IMR-90 (cell line): ENCODE measurements at regions not wholly inside any gene's neighbourhood (a gene's known extent, or its start where the extent isn't known, plus 50 kb on each side); places are given as distances from the start of the nearest gene placed in this dataset.

ENCODE experiments used
- ATAC-seq: fragments of 200-7000 bp; cut with Tn5 transposase; 2 replicates; pipeline ENCODE4 v1.9.1; 2020; ENCODE audit warnings: low read depth, mild to moderate bottlenecking, moderate library complexity
- BruUV-seq: library from RNA; stranded (reverse); fragments of 400-500 nt; replicated peaks from 2 replicates; lab custom pipeline; 2021; lab: Mats Ljungman, UMichigan
- CTCF ChIA-PET: fragments of 300-600 bp; formaldehyde crosslinking; extraction: SDS; loops from one replicate; lab custom pipeline; 2021; ENCODE audit warnings: antibody characterized with exemption; lab: Yijun Ruan, JAX
- POLR2A ChIA-PET: fragments of 300-600 bp; sonication (Branson Sonifier 250); formaldehyde crosslinking; loops from one replicate; lab custom pipeline; 2022; ENCODE audit warnings: antibody characterized with exemption; ENCODE audit not compliant: unreplicated experiment; lab: Charles Lee
- DNase-seq: peaks from one replicate; pipeline ENCODE4 v3.0.0; 2013
- H2AFZ ChIP-seq: replicated peaks from 2 replicates; pipeline ENCODE3; 2013; ENCODE audit warnings: low read length, mild to moderate bottlenecking; ENCODE audit not compliant: poor library complexity
- H2AK5ac ChIP-seq: 2 replicates; pipeline ENCODE4 v1.6.1; 2013; ENCODE audit warnings: low read depth, low read length, inconsistent platforms
- H2AK9ac ChIP-seq: replicated peaks from 2 replicates; pipeline ENCODE3; 2013; ENCODE audit warnings: mild to moderate bottlenecking, low read depth, low read length, moderate library complexity; ENCODE audit not compliant: poor library complexity
- H2BK120ac ChIP-seq: 2 replicates; pipeline ENCODE4 v1.6.1; 2013; ENCODE audit warnings: low read depth, low read length, inconsistent platforms
- H2BK15ac ChIP-seq: 3 replicates; pipeline ENCODE4 v1.6.1; 2013; ENCODE audit warnings: low read depth, low read length, inconsistent platforms
- H2BK20ac ChIP-seq: 2 replicates; pipeline ENCODE4 v1.6.1; 2013; ENCODE audit warnings: low read depth, mild to moderate bottlenecking, inconsistent platforms, low read length, moderate library complexity
- H2BK5ac ChIP-seq: 2 replicates; pipeline ENCODE4 v1.6.1; 2013; ENCODE audit warnings: mild to moderate bottlenecking, low read depth, low read length, inconsistent platforms; ENCODE audit not compliant: poor library complexity, severe bottlenecking
- H3K14ac ChIP-seq: replicated peaks from 2 replicates; pipeline ENCODE4 v1.6.1; 2013; ENCODE audit warnings: low read depth, low read length, inconsistent platforms
- H3K18ac ChIP-seq: 2 replicates; pipeline ENCODE4 v1.6.1; 2013; ENCODE audit warnings: low read depth, low read length, control low read depth
- H3K23ac ChIP-seq: 2 replicates; pipeline ENCODE4 v1.6.1; 2013; ENCODE audit warnings: low read depth, low read length, inconsistent platforms
- H3K27ac ChIP-seq: 2 replicates; pipeline ENCODE4 v1.5.1; 2013; ENCODE audit warnings: mild to moderate bottlenecking, control low read depth, low read length; ENCODE audit not compliant: insufficient read depth
- H3K27me3 ChIP-seq: 2 replicates; pipeline ENCODE4 v1.6.1; 2013; ENCODE audit warnings: low read length; ENCODE audit not compliant: control insufficient read depth, insufficient read depth
- H3K36me3 ChIP-seq: 2 replicates; pipeline ENCODE4 v1.6.1; 2013; ENCODE audit warnings: low read length, mixed read lengths; ENCODE audit not compliant: control insufficient read depth, insufficient read depth
- H3K4ac ChIP-seq: 2 replicates; pipeline ENCODE4 v1.6.1; 2013; ENCODE audit warnings: low read depth, low read length, inconsistent platforms
- H3K4me1 ChIP-seq: 2 replicates; pipeline ENCODE4 v1.6.1; 2013; ENCODE audit warnings: low read length, mixed read lengths; ENCODE audit not compliant: control insufficient read depth, insufficient read depth
- H3K4me2 ChIP-seq: 2 replicates; pipeline ENCODE4 v1.6.1; 2013; ENCODE audit warnings: low read depth, mild to moderate bottlenecking, control low read depth, low read length, moderate library complexity
- H3K4me3 ChIP-seq: 2 replicates; pipeline ENCODE4 v1.5.1; 2013; ENCODE audit warnings: low read depth, mild to moderate bottlenecking, control low read depth, low read length, moderate library complexity; ENCODE audit not compliant: insufficient read depth
- H3K56ac ChIP-seq: 2 replicates; pipeline ENCODE4 v1.6.1; 2013; ENCODE audit warnings: low read length, inconsistent platforms; ENCODE audit not compliant: insufficient read depth; ENCODE audit errors: extremely low read depth
- H3K79me1 ChIP-seq, 2 experiments: 2 replicates each; pipeline ENCODE4 v1.6.1; 2013; ENCODE audit warnings: low read length in 2 of 2, inconsistent platforms in 1 of 2, low read depth in 1 of 2
- H3K9ac ChIP-seq: 2 replicates; pipeline ENCODE4 v1.6.1; 2013; ENCODE audit warnings: low read depth, low read length, control low read depth
- H3K9me1 ChIP-seq: 2 replicates; pipeline ENCODE4 v1.6.1; 2013; ENCODE audit warnings: low read length, inconsistent platforms; ENCODE audit not compliant: insufficient read depth
- H3K9me3 ChIP-seq: 2 replicates; pipeline ENCODE4 v1.6.1; 2013; ENCODE audit warnings: low read length; ENCODE audit not compliant: control insufficient read depth, insufficient read depth
- H4K20me1 ChIP-seq: 2 replicates; pipeline ENCODE4 v1.6.1; 2013; ENCODE audit warnings: low read length, inconsistent platforms; ENCODE audit not compliant: insufficient read depth
- H4K5ac ChIP-seq: 2 replicates; pipeline ENCODE4 v1.6.1; 2013; ENCODE audit warnings: mild to moderate bottlenecking, low read depth, low read length, control low read depth
- H4K8ac ChIP-seq, 2 experiments: 2 replicates each; pipeline ENCODE4 v1.6.1; 2013; ENCODE audit warnings: low read depth in 2 of 2, low read length in 2 of 2, control low read depth in 1 of 2, inconsistent platforms in 1 of 2
- H4K91ac ChIP-seq: 2 replicates; pipeline ENCODE4 v1.6.1; 2013; ENCODE audit warnings: low read depth, low read length, inconsistent platforms; ENCODE audit not compliant: insufficient read depth
- BHLHE40 ChIP-seq: fragments of 150-350 bp; IDR thresholded peaks from 2 replicates; pipeline ENCODE4 v1.6.1; 2016; ENCODE audit warnings: mild to moderate bottlenecking, low read depth, low read length
- CHD1 ChIP-seq: IDR thresholded peaks from 2 replicates; pipeline ENCODE4 v1.6.1; 2012; ENCODE audit warnings: low read depth, low read length, improper control_type of control experiment
- MAZ ChIP-seq: IDR thresholded peaks from 2 replicates; pipeline ENCODE4 v1.6.1; 2012; ENCODE audit warnings: low read depth, mild to moderate bottlenecking, low read length, improper control_type of control experiment, moderate library complexity, borderline replicate concordance
- MXI1 ChIP-seq: IDR thresholded peaks from 2 replicates; pipeline ENCODE4 v1.6.1; 2012; ENCODE audit warnings: low read depth, mild to moderate bottlenecking, low read length, moderate library complexity, borderline replicate concordance
- RAD21 ChIP-seq: IDR thresholded peaks from 2 replicates; pipeline ENCODE4 v1.6.1; 2012; ENCODE audit warnings: low read length, improper control_type of control experiment
- RCOR1 ChIP-seq: IDR thresholded peaks from 2 replicates; pipeline ENCODE4 v1.6.1; 2012; ENCODE audit warnings: mild to moderate bottlenecking, low read length, improper control_type of control experiment; ENCODE audit not compliant: insufficient replicate concordance
- RFX5 ChIP-seq: IDR thresholded peaks from 2 replicates; pipeline ENCODE4 v1.8.0; 2012; ENCODE audit warnings: low read depth, mild to moderate bottlenecking, low read length, moderate library complexity
- WGBS, 2 experiments: methylation state at CpG; one replicate each; pipeline versions ENCODE4 v1.1.5 to v1.1.7; 2013; ENCODE audit warnings: missing lambda C conversion rate in 2 of 2; ENCODE audit not compliant: insufficient read length in 1 of 2; ENCODE audit errors: extremely low coverage in 2 of 2; 5-methylcytosine and 5-hydroxymethylcytosine counted together
- dilution Hi-C: fragments of 300-500 bp; cut with HindIII; formaldehyde crosslinking; loops from one replicate; pipeline ENCODE4 v1.14.3; 2018; ENCODE audit warnings: low sequenced_read_pairs; ENCODE audit not compliant: unreplicated experiment
- in situ Hi-C: fragments of 300-500 bp; cut with MboI; formaldehyde crosslinking; loops from 3 replicates; pipeline ENCODE4 v1.14.3; 2019; ENCODE audit warnings: low sequenced_read_pairs, inconsistent platforms, mixed read lengths
- intact Hi-C: fragments of 100-400 bp; cut with micrococcal nuclease; formaldehyde crosslinking; loops from 2 replicates; pipeline ENCODE4 v1.10.0; 2022
- TF ChIP-seq, protein P1 (sequence below): fragments of 150-350 bp; IDR thresholded peaks from 2 replicates; pipeline ENCODE4 v1.6.1; 2017; ENCODE audit warnings: mild to moderate bottlenecking, antibody characterized with exemption, low read length, low read depth

DNA sequence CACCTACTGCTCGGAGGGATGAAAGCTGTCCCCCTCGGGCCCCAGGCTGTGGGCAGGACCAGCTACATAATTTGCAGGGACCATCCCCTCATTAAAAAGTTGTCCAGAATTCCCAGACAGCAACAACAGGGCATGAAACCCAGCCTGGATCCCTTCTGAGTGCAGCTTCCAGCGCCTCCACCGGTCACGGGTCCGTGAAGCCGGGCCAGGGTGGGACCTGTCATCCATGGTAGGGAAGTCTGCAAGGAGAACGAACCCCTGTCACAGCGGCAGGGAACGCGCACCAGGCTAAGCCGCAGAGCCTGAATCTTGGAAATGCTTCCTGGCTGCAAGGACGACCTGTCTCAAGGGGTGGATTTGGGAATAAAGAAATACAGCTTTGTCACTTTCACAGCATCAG is 214.2 kb downstream of the RBFOX3 start:
- no peak for DNase-seq
- Histone ChIP-seq H4K5ac (no peak overlapping the region), H4K8ac (no peak overlapping the region), H3K4me1 (no peaks in the 10 kb centered on the region), H2AK9ac (no peak overlapping the region), H4K20me1 (no peaks in the 10 kb centered on the region), H3K36me3 (no peaks in the 10 kb centered on the region), H3K18ac (no peak overlapping the region), H3K9me3 (no peaks in the 10 kb centered on the region), H3K27me3 (peaks cover 33% of the 10 kb centered on the region), H3K4ac (no peak overlapping the region), H3K79me1 (no peaks in the 10 kb centered on the region), H3K14ac (no peak overlapping the region), H2BK20ac (no peak overlapping the region), H2BK120ac (no peak overlapping the region), H2AK5ac (no peak overlapping the region), H2AFZ (no peak overlapping the region), H4K91ac (no peak overlapping the region), H2BK15ac (no peak overlapping the region), H3K23ac (no peak overlapping the region), H2BK5ac (no peak overlapping the region), H3K56ac (no peak overlapping the region), H3K9ac (no peak overlapping the region), H3K4me3 (no peak overlapping the region), H3K27ac (no peak overlapping the region), H3K4me2 (no peak overlapping the region), H3K9me1 (peaks cover 2% of the 10 kb centered on the region; the same call in 1 of the 2 replicates)
- ChIA-PET POLR2A (no interaction called here), CTCF (interaction anchor here (0.9 kb wide), 1 partner anchor 8 kb away, joined by 3 read pairs; no protein-coding TSS in a partner anchor)
- intact Hi-C loops (no loop called here), in situ Hi-C loops (loop anchor here (10.0 to 25.0 kb wide), 3 partner anchors 312 to 534 kb away; no protein-coding TSS in a partner anchor), dilution Hi-C loops (no loop called here)
- TF ChIP-seq RFX5 (no peak), RAD21 (no peak), BHLHE40 (no peak), MXI1 (no peak), RCOR1 (no peak), MAZ (no peak), CHD1 (no peak)
- TF ChIP-seq, protein P1, sequence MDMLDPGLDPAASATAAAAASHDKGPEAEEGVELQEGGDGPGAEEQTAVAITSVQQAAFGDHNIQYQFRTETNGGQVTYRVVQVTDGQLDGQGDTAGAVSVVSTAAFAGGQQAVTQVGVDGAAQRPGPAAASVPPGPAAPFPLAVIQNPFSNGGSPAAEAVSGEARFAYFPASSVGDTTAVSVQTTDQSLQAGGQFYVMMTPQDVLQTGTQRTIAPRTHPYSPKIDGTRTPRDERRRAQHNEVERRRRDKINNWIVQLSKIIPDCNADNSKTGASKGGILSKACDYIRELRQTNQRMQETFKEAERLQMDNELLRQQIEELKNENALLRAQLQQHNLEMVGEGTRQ = no peak
- BruUV-seq = no TSS peak
- WGBS, 2 experiments = 60% methylated on average over 3 of the region's 13 CpGs; no CpG with 5 or more reads in 1 of the 2 experiments
- no peak for ATAC-seq
